AG04449 (cell line): ENCODE measurements at regions not wholly inside any gene's neighbourhood (a gene's known extent, or its start where the extent isn't known, plus 50 kb on each side); places are given as distances from the start of the nearest gene placed in this dataset.

ENCODE experiments used
- CTCF ChIA-PET: fragments of 350-600 bp; formaldehyde crosslinking; extraction: SDS; loops from one replicate; lab custom pipeline; 2021; ENCODE audit warnings: antibody characterized with exemption; lab: Yijun Ruan, JAX
- POLR2A ChIA-PET: fragments of 400-600, 350-600 bp; formaldehyde crosslinking; extraction: SDS; loops from one replicate; lab custom pipeline; 2020; ENCODE audit warnings: antibody characterized with exemption, inconsistent platforms; lab: Yijun Ruan, JAX
- DNase-seq: peaks from one replicate; pipeline ENCODE4 v3.0.0-alpha.2; 2010; ENCODE audit warnings: low read depth, low spot score
- H3K4me3 ChIP-seq: 2 replicates; pipeline ENCODE4 v1.5.1; 2011; ENCODE audit warnings: low read depth, mild to moderate bottlenecking, control low read depth, low read length
- CTCF ChIP-seq: IDR thresholded peaks from one replicate; pipeline ENCODE4 v1.5.1; 2011; ENCODE audit warnings: mild to moderate bottlenecking, moderate library complexity, low read length, control low read depth, inconsistent platforms; ENCODE audit not compliant: insufficient read depth; ENCODE audit errors: missing control alignments

- ChIA-PET CTCF (no interaction called here), POLR2A (no interaction called here)
- no peak for TF ChIP-seq CTCF
- DNase-seq = no peak
- H3K4me3 ChIP-seq = no peak overlapping the region
These were observed 704.4 kb upstream of the SLC35B3 start for GRCh38 chr6:9139746-9140145.

DNA sequence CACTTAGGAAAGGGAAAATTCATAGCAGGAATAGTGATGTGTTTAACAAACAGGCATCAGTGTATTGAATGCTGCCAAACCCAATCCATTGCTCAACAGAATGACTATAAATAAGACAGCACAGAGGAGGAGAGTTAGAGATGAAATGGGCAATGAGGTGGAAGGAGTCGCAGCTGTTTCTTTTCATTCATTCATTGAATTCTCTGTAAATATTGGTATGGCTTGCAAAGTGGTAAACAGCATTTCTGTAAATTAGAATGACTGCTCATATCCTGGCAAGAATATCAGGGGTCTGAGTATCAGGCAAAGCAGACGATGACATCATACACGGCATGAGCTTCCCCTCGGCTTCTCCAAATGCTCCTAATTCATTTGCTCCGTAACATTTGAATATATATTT, 703.6 kb upstream of the SLC35B3 start:
- CTCF ChIA-PET = no interaction called here
- no peak overlapping the region for H3K4me3 ChIP-seq
- DNase-seq = no peak
- TF ChIP-seq CTCF = no peak
- POLR2A ChIA-PET = no interaction called here

GRCh38 chr6:9136141-9136822, 700.9 kb upstream of the SLC35B3 start:
- CTCF ChIA-PET = no interaction called here
- H3K4me3 ChIP-seq = no peak overlapping the region
- TF ChIP-seq CTCF = no peak
- POLR2A ChIA-PET = no interaction called here
- no peak for DNase-seq

- H3K4me3 ChIP-seq = no peak overlapping the region
- DNase-seq = no peak
- POLR2A ChIA-PET = no interaction called here
- CTCF ChIA-PET = no interaction called here
- TF ChIP-seq CTCF = no peak
These were observed 696.3 kb upstream of the SLC35B3 start for GRCh38 chr6:9131616-9132015.

- POLR2A ChIA-PET = no interaction called here
- TF ChIP-seq CTCF = no peak
- H3K4me3 ChIP-seq = no peak overlapping the region
- DNase-seq = no peak
- CTCF ChIA-PET = no interaction called here
These were observed 695.9 kb upstream of the SLC35B3 start for GRCh38 chr6:9131201-9131600.

GRCh38 chr6:9128970-9129369, 693.6 kb upstream of the SLC35B3 start:
- H3K4me3 ChIP-seq = no peak overlapping the region
- no peak for TF ChIP-seq CTCF
- CTCF ChIA-PET = no interaction called here
- DNase-seq = no peak
- POLR2A ChIA-PET = no interaction called here
